Endodermal cell (in vitro differentiated cells): ENCODE measurements at regions not wholly inside any gene's neighbourhood (a gene's known extent, or its start where the extent isn't known, plus 50 kb on each side); places are given as distances from the start of the nearest gene placed in this dataset.

ENCODE experiments used
- DNase-seq: peaks from one replicate; pipeline ENCODE4 v3.0.0-alpha.2; 2017
- H3K27ac ChIP-seq: 2 replicates; pipeline ENCODE4 v1.5.1; 2013; ENCODE audit warnings: mild to moderate bottlenecking, low read depth, low read length, moderate library complexity
- H3K27me3 ChIP-seq: 2 replicates; pipeline ENCODE4 v1.6.1; 2013; ENCODE audit warnings: mild to moderate bottlenecking, low read length, moderate library complexity; ENCODE audit not compliant: insufficient read depth, control insufficient read depth, poor library complexity, severe bottlenecking
- H3K36me3 ChIP-seq: 2 replicates; pipeline ENCODE4 v1.7.0; 2013; ENCODE audit warnings: mild to moderate bottlenecking, low read length, moderate library complexity; ENCODE audit not compliant: control insufficient read depth, insufficient read depth
- H3K4me1 ChIP-seq: one replicate; pipeline ENCODE4 v1.7.0; 2013; ENCODE audit warnings: low read length; ENCODE audit not compliant: control insufficient read depth, insufficient read depth
- H3K4me3 ChIP-seq: 2 replicates; pipeline ENCODE4 v1.5.1; 2013; ENCODE audit warnings: mild to moderate bottlenecking, low read length, moderate library complexity
- H3K9ac ChIP-seq: 2 replicates; pipeline ENCODE4 v1.6.1; 2013; ENCODE audit warnings: mild to moderate bottlenecking, low read length, moderate library complexity; ENCODE audit not compliant: poor library complexity, severe bottlenecking; ENCODE audit errors: extremely low read depth
- H3K9me3 ChIP-seq: 2 replicates; pipeline ENCODE4 v1.6.1; 2013; ENCODE audit warnings: mild to moderate bottlenecking, low read length, moderate library complexity; ENCODE audit not compliant: control insufficient read depth
- H3K27ac Mint-ChIP-seq: 2 replicates; pipeline ENCODE4 v1.8.0; 2020; ENCODE audit warnings: mixed read lengths
- H3K27me3 Mint-ChIP-seq: 2 replicates; pipeline ENCODE4 v1.8.0; 2021; ENCODE audit warnings: mild to moderate bottlenecking, mixed read lengths; ENCODE audit not compliant: insufficient read depth
- H3K36me3 Mint-ChIP-seq: 2 replicates; pipeline ENCODE4 v1.8.0; 2020; ENCODE audit warnings: low read depth, mixed read lengths
- H3K4me1 Mint-ChIP-seq: 2 replicates; pipeline ENCODE4 v1.8.0; 2020; ENCODE audit warnings: mixed read lengths
- H3K4me3 Mint-ChIP-seq: 2 replicates; pipeline ENCODE4 v1.8.0; 2020; ENCODE audit warnings: mild to moderate bottlenecking, moderate library complexity, mixed read lengths
- H3K9me3 Mint-ChIP-seq: 2 replicates; pipeline ENCODE4 v1.8.0; 2020; ENCODE audit warnings: mild to moderate bottlenecking, mixed read lengths
- WGBS, 2 experiments: methylation state at CpG; one replicate each; pipeline versions ENCODE4 v1.1.5 to v1.1.7; 2013; ENCODE audit warnings: missing lambda C conversion rate in 2 of 2, mixed read lengths in 1 of 2; ENCODE audit not compliant: insufficient coverage in 1 of 2, insufficient read length in 1 of 2; 5-methylcytosine and 5-hydroxymethylcytosine counted together
- TF ChIP-seq, protein P1 (sequence below): fragments of 200-600 bp; sonication (generic); conservative IDR thresholded peaks from 2 replicates; pipeline ENCODE4 v1.5.0; 2021; ENCODE audit warnings: antibody characterized with exemption, mild to moderate bottlenecking

GRCh38 chr1:99365545-99365944 lies 101.3 kb downstream of the PLPPR4 start:
- H3K27ac ChIP-seq = no peak overlapping the region
- no peak overlapping the region for H3K4me3 Mint-ChIP-seq
- TF ChIP-seq, protein P1, sequence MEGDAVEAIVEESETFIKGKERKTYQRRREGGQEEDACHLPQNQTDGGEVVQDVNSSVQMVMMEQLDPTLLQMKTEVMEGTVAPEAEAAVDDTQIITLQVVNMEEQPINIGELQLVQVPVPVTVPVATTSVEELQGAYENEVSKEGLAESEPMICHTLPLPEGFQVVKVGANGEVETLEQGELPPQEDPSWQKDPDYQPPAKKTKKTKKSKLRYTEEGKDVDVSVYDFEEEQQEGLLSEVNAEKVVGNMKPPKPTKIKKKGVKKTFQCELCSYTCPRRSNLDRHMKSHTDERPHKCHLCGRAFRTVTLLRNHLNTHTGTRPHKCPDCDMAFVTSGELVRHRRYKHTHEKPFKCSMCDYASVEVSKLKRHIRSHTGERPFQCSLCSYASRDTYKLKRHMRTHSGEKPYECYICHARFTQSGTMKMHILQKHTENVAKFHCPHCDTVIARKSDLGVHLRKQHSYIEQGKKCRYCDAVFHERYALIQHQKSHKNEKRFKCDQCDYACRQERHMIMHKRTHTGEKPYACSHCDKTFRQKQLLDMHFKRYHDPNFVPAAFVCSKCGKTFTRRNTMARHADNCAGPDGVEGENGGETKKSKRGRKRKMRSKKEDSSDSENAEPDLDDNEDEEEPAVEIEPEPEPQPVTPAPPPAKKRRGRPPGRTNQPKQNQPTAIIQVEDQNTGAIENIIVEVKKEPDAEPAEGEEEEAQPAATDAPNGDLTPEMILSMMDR = no peak

GRCh38 chr1:99369154-99369553 lies 104.9 kb downstream of the PLPPR4 start:
- Histone ChIP-seq H3K4me1 (peaks cover 3% of the 10 kb centered on the region), H3K36me3 (no peaks in the 10 kb centered on the region), H3K27ac (no peak overlapping the region), H3K27me3 (no peaks in the 10 kb centered on the region), H3K9me3 (no peaks in the 10 kb centered on the region), H3K9ac (no peak overlapping the region), H3K4me3 (no peak overlapping the region)
- DNase-seq = no peak
- Mint-ChIP-seq H3K27me3 (no peaks in the 10 kb centered on the region), H3K27ac (no peak overlapping the region), H3K36me3 (no peaks in the 10 kb centered on the region), H3K4me1 (peaks cover 11% of the 10 kb centered on the region), H3K4me3 (no peak overlapping the region), H3K9me3 (no peaks in the 10 kb centered on the region)
- 60 to 77% methylated on average over 1 of the region's 2 CpGs for WGBS, 2 experiments
- TF ChIP-seq, protein P1 = no peak

More at GRCh38 chr1:99365545-99365944, 101.3 kb downstream of the PLPPR4 start:
- Histone ChIP-seq H3K4me3 (no peak overlapping the region), H3K9me3 (no peaks in the 10 kb centered on the region), H3K36me3 (no peaks in the 10 kb centered on the region), H3K4me1 (peaks cover 3% of the 10 kb centered on the region), H3K27me3 (no peaks in the 10 kb centered on the region), H3K9ac (no peak overlapping the region)
- H3K27ac Mint-ChIP-seq = peak overlapping the region; percentile 0
- H3K36me3 Mint-ChIP-seq = no peaks in the 10 kb centered on the region
- peaks cover 11% of the 10 kb centered on the region for H3K4me1 Mint-ChIP-seq
- 32 to 86% methylated on average over 1 of the region's 1 CpG for WGBS, 2 experiments
- DNase-seq = no peak
- no peaks in the 10 kb centered on the region for H3K27me3 Mint-ChIP-seq
- no peaks in the 10 kb centered on the region for H3K9me3 Mint-ChIP-seq

GRCh38 chr1:99370476-99370875 lies 106.2 kb downstream of the PLPPR4 start:
- DNase-seq = no peak
- no peaks in the 10 kb centered on the region for H3K36me3 Mint-ChIP-seq
- no peaks in the 10 kb centered on the region for H3K9me3 Mint-ChIP-seq
- no peaks in the 10 kb centered on the region for H3K36me3 ChIP-seq
- H3K9ac ChIP-seq = no peak overlapping the region
- H3K4me3 Mint-ChIP-seq = no peak overlapping the region
- H3K27me3 ChIP-seq = no peaks in the 10 kb centered on the region
- peaks cover 6% of the 10 kb centered on the region for H3K4me1 Mint-ChIP-seq
- H3K9me3 ChIP-seq = no peaks in the 10 kb centered on the region
- no peak overlapping the region for H3K27ac ChIP-seq
- peaks cover 3% of the 10 kb centered on the region for H3K4me1 ChIP-seq
- no peaks in the 10 kb centered on the region for H3K27me3 Mint-ChIP-seq
- TF ChIP-seq, protein P1 = no peak
- WGBS, 2 experiments = no CpG with 5 or more reads among the region's 1 CpG
- H3K4me3 ChIP-seq = no peak overlapping the region
- H3K27ac Mint-ChIP-seq = no peak overlapping the region
